ENCODE measurements at regions not wholly inside any gene's neighbourhood (a gene's known extent, or its start where the extent isn't known, plus 50 kb on each side); places are given as distances from the start of the nearest gene placed in this dataset.

GRCh38 chr16:54627616-54628015 lies 303.0 kb upstream of the IRX5 start:
- no peak for DNase-seq (ENCODE audit: low spot score)

GRCh38 chr16:54623636-54624035 lies 307.0 kb upstream of the IRX5 start:
- DNase-seq (ENCODE audit: low spot score) = no peak

GRCh38 chr16:54620197-54620596 lies 310.5 kb upstream of the IRX5 start:
- DNase-seq (ENCODE audit: low spot score) = no peak

GRCh38 chr16:54616610-54617009 lies 314.1 kb upstream of the IRX5 start:
- no peak for DNase-seq (ENCODE audit: low spot score)

DNA sequence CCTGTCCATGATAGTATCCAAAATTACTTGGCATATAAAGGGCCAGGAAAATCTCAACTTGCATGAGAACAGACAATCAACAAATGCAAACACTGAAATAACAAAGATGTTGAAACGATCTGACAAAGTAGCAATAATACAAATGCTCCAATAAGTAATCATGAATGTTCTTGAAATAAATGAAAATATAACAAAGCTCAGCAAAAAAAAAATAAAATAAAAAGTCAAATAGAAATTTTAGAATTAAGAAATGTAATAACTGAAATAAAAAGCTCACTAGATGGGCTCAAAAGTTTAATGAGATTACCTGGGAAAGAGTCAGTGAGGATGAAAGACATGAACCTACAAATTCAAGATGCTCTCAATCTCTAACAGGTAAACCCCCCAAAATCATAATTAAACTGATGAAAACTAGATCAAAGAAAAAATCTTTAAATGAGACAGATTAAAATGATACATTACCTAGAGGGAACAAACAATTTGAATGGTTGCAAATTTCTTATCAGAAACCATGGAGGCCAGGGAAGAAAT lies 319.0 kb upstream of the IRX3 start:
- no peak for DNase-seq (ENCODE audit: low spot score)

DNA sequence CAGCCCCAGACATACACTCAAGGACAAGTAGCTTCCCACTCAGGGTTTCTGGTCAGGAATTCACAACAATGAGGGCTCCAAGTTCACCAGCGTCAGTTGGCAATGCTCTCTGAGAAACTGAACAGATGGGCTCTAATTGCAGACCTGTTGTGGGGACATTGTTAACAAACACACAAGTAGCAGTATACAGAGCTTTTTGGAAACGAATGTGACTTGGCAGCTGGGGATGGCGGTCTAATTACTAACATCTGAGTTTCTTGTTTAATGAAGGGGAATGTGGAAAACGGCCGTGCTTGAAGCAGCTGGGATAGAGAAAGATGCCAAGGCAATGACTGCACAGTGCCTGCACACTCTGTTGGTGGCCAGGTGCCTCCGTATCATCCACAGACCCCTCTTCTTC lies 316.1 kb upstream of the IRX3 start:
- no peak for DNase-seq (ENCODE audit: low spot score)

DNA sequence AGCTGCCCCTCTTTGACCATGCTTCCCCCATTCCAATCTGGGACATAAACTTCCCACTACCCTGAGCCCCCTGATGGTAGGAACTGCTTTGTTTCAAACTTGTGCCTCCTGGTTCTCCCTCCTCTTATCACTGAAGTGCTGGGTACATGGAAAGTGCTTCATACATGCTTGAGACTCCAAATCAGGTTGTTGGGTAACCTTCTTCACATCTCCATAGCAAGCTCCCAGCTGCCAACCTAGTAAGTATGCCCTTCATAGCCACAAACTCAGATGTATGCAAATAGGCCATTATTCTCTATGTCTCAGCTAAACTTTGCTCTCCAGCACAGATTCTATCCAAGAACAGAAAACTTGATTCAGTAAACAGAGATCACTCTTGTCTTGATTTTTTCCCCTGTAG lies 310.6 kb upstream of the IRX3 start:
- DNase-seq (ENCODE audit: low spot score) = no peak

DNA sequence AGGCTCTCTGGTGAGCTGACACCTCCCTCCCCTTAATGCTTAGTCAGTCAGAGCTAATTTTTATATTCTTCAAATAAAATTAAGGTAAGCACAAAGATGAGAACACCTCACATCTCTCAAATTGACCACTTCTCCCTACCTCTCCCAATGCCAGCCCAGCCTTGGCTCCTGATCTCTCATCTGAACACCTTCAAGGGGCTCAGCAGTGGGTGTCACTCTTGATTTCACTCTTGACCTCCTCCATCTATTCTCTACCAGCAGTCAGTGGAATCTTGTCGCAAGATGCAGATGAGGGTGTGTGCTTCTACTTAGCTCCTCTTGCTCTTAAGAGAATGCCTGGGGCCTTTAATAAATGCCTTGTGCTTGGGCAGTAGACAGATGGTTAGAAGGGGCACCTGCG lies 309.0 kb upstream of the IRX3 start:
- no peak for DNase-seq (ENCODE audit: low spot score)

DNA sequence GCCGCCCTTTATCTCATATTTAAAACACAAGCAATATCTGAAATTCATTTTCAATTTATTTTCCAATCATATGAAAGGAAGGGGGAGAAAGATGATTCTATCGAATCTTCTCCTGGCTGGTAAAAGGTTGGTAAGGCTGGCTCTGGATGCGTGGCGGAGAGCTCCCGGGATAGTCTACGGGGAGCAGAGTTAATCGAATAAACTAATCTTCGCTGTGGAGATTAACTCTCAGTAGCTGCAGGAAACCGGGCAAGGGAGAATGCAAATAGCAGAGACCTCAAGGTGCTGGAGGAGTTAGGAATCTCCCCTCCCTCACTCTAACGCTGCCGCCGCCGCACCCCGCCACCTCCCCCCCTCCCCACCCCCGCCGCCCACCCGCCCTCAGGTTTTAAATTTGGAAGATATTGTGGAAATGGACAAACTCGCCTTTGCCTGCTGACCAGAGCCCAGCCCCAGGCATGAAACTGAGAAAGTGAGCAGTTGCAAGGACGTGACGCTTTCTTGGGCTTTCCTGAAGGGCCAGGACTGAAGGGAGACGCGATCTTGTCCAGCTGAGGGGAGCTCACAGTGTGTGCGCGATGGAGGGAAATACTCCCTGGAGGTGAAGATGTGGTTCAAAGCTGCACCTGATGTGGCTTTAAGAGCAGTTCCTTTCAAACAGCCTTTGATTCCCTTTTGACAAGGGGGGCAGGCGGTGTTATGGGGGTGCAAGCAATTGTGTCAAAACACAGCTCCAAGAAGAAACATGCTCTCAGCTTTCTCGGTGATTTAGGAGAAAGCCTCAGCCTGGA lies 308.2 kb upstream of the IRX3 start:
- no peak for DNase-seq (ENCODE audit: low spot score)

DNA sequence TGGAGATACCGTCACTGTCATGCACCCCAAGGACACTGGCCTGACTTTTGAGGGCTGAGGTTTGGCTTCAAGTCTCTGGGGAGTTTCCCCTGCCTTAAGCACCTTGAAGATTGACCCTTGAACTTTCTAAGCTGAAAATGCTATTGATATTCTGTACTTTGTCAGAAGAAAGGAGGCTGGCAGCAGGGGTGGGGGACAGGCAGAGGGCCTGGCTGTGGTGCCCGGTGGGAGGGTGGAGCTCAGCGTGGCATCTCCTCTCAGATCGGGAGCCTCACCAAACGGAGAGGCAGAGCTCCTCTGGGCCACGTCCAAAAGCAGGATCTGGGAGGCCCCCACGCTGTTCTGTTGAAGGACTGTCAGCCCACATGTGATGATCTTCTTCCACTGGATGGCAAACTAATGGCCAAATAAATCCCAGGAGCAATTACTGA lies 305.2 kb upstream of the IRX3 start:
- DNase-seq (ENCODE audit: low spot score) = no peak

DNA sequence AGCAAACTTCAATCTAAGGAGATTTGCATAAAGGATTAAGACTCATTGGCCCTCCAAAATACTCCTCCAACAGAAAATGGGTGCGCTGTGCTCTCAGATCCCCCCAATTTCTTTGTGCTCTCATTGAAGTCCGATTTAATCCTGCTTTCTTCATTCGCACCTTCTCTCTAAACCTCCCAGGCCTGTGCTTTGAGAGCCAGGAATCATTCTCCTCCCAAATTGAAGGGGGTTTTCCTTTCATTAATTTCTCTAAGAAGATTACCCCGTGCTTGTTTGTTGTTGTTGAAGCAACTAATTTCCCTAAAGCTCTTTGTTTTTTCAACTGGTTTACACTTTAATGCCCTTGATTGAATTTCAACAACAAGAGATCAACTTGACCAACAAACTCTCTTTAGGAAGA lies 304.2 kb upstream of the IRX3 start:
- no peak for DNase-seq (ENCODE audit: low spot score)

- DNase-seq (ENCODE audit: low spot score) = no peak
Measured at GRCh38 chr16:54589326-54589725, 302.7 kb upstream of the IRX3 start.

DNA sequence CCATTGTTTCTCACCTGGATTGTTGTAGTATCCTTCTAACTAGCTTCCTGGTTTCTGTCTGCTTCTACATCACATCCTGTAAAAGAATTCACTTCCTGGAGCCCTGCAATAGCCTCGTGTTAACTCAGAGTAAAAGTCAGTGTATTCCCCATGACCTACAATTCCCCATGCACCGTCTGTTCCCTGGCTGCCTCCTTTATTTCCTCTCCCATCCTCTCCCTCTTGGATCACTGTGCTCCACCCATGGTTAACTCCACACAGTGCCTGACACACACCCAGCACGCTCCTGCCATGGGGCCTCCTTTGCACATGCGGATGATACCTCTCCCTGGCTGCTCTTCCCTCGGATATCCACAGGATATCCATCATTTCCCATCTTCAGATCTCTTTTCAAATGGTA lies 301.4 kb upstream of the IRX3 start:
- no peak for DNase-seq (ENCODE audit: low spot score)

- no peak for DNase-seq (ENCODE audit: low spot score)
Measured at GRCh38 chr16:54587176-54587515, 300.6 kb upstream of the IRX3 start.

DNA sequence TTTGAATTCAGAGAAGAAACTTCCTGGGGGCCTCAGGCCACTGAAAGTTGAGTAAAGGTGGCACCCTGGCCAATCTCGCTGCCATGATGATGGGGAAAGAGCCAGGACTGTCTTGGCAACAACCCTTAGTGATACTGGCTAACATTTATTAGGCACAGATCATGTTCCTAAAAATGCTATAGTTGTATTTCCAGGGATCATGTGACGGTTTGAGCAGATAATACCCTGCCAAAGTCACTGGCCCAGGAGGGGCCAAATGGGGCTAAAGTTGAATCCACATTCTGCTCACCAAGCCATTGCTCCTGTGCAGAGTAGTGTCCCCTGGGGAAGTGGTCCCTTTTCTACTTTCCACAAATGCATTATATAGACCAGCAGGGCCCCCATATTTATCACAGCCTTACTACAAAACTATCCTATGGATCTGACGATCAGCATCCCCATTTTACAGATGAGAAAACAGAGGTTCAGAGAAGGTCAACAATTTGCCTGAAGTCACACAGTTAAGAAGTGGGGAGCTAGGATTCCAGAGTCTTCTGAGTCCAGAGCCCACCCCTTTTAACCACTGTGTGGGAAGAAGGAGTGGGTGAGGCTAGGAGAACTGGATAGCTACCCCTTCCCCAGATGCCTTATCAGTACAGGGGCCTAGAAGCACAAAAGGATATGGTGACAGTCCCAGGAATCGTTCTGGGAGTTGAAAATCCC lies 300.0 kb upstream of the IRX3 start:
- DNase-seq (ENCODE audit: low spot score) = no peak

- no peak for DNase-seq (ENCODE audit: low spot score)
Measured at GRCh38 chr16:54585998-54586340, 299.4 kb upstream of the IRX3 start.

DNA sequence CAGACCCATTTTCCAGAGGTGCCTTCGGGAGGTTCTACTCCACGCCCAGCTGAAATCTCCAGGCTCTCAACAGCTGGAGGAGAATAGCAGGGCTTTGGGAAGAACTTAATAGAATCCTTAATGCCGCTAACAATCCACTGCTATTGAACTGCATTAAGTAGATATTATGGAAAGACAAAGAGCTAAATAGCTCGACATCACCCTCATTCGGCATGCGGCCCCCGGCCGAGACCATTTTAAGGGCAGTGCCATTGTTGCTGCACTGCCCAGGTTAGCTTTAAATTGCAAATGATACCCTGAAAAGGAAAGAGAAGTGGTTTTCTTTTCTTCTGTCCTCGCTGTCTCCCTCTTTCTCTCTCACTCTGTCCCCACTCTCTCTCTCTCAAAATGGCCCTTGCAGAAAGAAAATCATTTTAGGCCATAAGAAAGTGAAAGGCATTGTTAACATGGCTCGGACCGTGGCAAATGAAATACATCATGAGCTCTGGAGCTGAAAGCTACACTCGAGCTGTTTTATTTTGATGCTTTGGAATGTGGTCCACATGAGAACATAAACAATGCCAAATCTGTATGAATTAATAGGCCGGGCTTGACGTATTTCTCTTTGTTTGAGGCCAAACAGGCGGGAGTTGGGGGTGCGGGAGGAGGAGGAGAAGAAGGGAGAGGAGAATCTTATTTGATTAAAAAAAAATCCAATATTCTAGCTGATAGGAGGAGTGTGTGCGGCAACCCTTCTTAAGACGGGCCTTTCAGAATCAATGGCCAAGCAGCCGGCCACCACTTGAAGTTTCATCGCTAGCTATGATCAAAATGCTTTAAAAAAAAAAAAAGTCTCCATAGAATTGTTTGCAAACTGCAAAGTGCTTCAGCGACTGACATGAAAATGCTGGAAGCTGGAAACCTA lies 298.8 kb upstream of the IRX3 start:
- no peak for DNase-seq (ENCODE audit: low spot score)

DNA sequence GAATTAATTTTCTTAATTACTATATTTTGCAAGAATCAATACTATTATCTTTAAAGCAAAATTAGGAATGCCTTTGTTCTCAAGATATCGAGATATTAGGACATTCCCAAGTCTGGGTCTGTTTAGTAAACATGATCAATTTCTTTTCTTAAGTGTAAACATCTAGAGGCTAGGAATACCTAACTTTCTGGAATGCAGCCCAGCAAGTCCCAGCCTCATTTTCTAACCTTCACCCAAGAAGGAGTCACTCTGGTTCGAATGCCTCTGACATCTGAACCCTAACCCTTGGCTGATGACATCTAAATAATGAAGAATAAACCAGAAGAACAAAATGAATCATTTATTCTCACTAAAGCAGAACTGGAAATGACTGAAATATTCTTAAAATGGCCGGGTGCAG lies 297.5 kb upstream of the IRX3 start:
- no peak for DNase-seq (ENCODE audit: low spot score)

DNA sequence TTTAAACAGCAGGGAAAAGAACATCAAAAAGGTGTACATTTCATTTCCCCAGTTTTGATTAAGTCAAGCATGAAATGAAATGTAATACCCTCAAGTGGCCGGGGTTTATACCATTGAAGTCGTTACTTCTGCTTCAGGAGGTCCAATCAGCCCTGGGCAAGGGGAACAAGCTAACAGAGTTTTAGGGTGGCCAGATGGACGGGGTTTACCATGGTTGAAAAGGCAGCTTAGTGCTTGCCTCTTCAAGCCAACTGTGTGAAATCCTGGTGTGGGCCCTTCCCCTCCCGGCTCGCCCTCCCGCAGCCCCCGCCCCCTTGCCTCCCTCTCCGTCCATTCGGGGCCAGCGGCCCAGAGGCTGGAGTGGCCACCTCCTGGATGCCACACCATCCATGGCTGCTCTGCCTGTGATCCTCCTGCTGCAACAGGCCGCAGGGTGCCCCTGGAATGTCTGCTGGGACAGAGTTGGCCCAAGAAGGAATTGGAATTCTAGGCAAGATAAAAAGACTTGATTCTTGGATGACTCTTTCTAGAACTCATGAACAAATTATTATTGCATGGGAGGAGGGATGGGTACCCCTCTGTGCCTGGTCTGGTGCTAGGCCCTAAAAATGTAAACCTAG lies 296.2 kb upstream of the IRX3 start:
- DNase-seq (ENCODE audit: low spot score) = no peak

DNA sequence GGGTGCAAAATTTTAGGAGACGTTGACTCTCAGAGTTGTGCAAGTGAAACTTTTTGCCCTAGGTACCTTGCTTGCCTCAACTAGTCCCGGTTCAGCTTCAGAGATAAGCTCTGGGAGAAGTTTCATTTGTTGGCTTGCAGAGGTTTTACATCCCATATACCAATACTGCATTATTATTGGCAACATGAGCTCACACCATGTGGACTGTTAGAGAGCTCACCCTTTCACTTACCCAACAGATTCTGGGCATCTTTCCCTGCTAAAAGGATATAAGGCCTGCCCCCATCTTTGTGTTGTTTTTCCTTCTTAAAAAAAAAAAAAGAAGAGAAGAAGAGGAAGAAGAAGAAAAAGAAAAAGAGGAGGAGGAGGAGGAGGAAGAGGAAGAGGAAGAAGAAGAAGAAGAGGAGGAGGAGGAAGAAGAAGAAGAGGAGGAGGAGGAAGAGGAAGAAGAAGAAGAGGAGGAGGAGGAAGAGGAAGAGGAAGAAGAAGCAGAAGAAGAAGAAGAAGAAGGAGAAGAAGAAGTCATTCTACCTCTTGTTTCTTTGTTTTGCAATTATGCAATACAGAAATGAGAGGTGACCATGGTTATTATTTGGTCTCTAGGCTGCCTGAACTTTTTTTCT lies 292.6 kb upstream of the IRX3 start:
- no peak for DNase-seq (ENCODE audit: low spot score)

- no peak for DNase-seq (ENCODE audit: low spot score)
Measured at GRCh38 chr16:54577651-54578128, 291.1 kb upstream of the IRX3 start.

- no peak for DNase-seq (ENCODE audit: low spot score)
Measured at GRCh38 chr16:54576785-54577184, 290.2 kb upstream of the IRX3 start.

Measured in LoVo (cell line).